ENCODE measurements at regions not wholly inside any gene's neighbourhood (a gene's known extent, or its start where the extent isn't known, plus 50 kb on each side); places are given as distances from the start of the nearest gene placed in this dataset.

GRCh38 chr1:22350171-22350923 lies 101.3 kb upstream of the ZBTB40 start:
- H3K27me3 ChIP-seq (ENCODE audit: control insufficient read depth, insufficient read depth, low read length) = no peaks in the 10 kb centered on the region; the same call in none of the 2 replicates
- DNase-seq = peak; percentile 86
- H3K36me3 ChIP-seq (replicated peaks; ENCODE audit: control insufficient read depth, insufficient read depth, low read length) = no peaks in the 10 kb centered on the region
- peak overlapping the region; percentile 12; the same call in 1 of the 2 replicates for H3K4me3 ChIP-seq (ENCODE audit: insufficient read depth, low read depth, low read length)

- Histone ChIP-seq H3K4me3 (ENCODE audit: insufficient read depth, low read depth, low read length) (no peak overlapping the region), H3K27me3 (ENCODE audit: control insufficient read depth, insufficient read depth, low read length) (no peaks in the 10 kb centered on the region; the same call in none of the 2 replicates)
Measured at GRCh38 chr1:22350924-22351767, 100.5 kb upstream of the ZBTB40 start.

GRCh38 chr1:22351768-22352080 lies 99.9 kb upstream of the ZBTB40 start:
- no peaks in the 10 kb centered on the region for H3K36me3 ChIP-seq (replicated peaks; ENCODE audit: control insufficient read depth, insufficient read depth, low read length)
- no peak for DNase-seq
- no peaks in the 10 kb centered on the region; the same call in none of the 2 replicates for H3K27me3 ChIP-seq (ENCODE audit: control insufficient read depth, insufficient read depth, low read length)
- H3K4me3 ChIP-seq (ENCODE audit: insufficient read depth, low read depth, low read length) = no peak overlapping the region

More at GRCh38 chr1:22350924-22351767, 100.5 kb upstream of the ZBTB40 start:
- DNase-seq = no peak
- no peaks in the 10 kb centered on the region for H3K36me3 ChIP-seq (replicated peaks; ENCODE audit: control insufficient read depth, insufficient read depth, low read length)

GRCh38 chr1:22352355-22352754 lies 99.3 kb upstream of the ZBTB40 start:
- Histone ChIP-seq H3K4me3 (ENCODE audit: insufficient read depth, low read depth, low read length) (no peak overlapping the region), H3K36me3 (replicated peaks; ENCODE audit: control insufficient read depth, insufficient read depth, low read length) (no peaks in the 10 kb centered on the region), H3K27me3 (ENCODE audit: control insufficient read depth, insufficient read depth, low read length) (no peaks in the 10 kb centered on the region; the same call in none of the 2 replicates)
- DNase-seq = no peak

GRCh38 chr1:22352896-22353295 lies 98.8 kb upstream of the ZBTB40 start:
- DNase-seq = no peak
- Histone ChIP-seq H3K36me3 (replicated peaks; ENCODE audit: control insufficient read depth, insufficient read depth, low read length) (no peaks in the 10 kb centered on the region), H3K27me3 (ENCODE audit: control insufficient read depth, insufficient read depth, low read length) (no peaks in the 10 kb centered on the region; the same call in none of the 2 replicates), H3K4me3 (ENCODE audit: insufficient read depth, low read depth, low read length) (no peak overlapping the region)

GRCh38 chr1:22359427-22359826 lies 92.2 kb upstream of the ZBTB40 start:
- Histone ChIP-seq H3K27me3 (ENCODE audit: control insufficient read depth, insufficient read depth, low read length) (no peaks in the 10 kb centered on the region; the same call in 1 of the 2 replicates), H3K36me3 (replicated peaks; ENCODE audit: control insufficient read depth, insufficient read depth, low read length) (no peaks in the 10 kb centered on the region), H3K4me3 (ENCODE audit: insufficient read depth, low read depth, low read length) (no peak overlapping the region)
- no peak for DNase-seq

GRCh38 chr1:22362626-22363402 lies 88.8 kb upstream of the ZBTB40 start:
- H3K27me3 ChIP-seq (ENCODE audit: control insufficient read depth, insufficient read depth, low read length) = no peaks in the 10 kb centered on the region; the same call in 1 of the 2 replicates
- H3K36me3 ChIP-seq (replicated peaks; ENCODE audit: control insufficient read depth, insufficient read depth, low read length) = no peaks in the 10 kb centered on the region
- DNase-seq = no peak
- no peak overlapping the region for H3K4me3 ChIP-seq (ENCODE audit: insufficient read depth, low read depth, low read length)

- no peaks in the 10 kb centered on the region; the same call in 1 of the 2 replicates for H3K27me3 ChIP-seq (ENCODE audit: control insufficient read depth, insufficient read depth, low read length)
- no peak overlapping the region for H3K4me3 ChIP-seq (ENCODE audit: insufficient read depth, low read depth, low read length)
- DNase-seq = no peak
- H3K36me3 ChIP-seq (replicated peaks; ENCODE audit: control insufficient read depth, insufficient read depth, low read length) = no peaks in the 10 kb centered on the region
Measured at GRCh38 chr1:22363403-22364325, 88.0 kb upstream of the ZBTB40 start.

- no peak overlapping the region for H3K4me3 ChIP-seq (ENCODE audit: insufficient read depth, low read depth, low read length)
- DNase-seq = no peak
- no peaks in the 10 kb centered on the region; the same call in 1 of the 2 replicates for H3K27me3 ChIP-seq (ENCODE audit: control insufficient read depth, insufficient read depth, low read length)
- H3K36me3 ChIP-seq (replicated peaks; ENCODE audit: control insufficient read depth, insufficient read depth, low read length) = no peaks in the 10 kb centered on the region
Measured at GRCh38 chr1:22364326-22364650, 87.4 kb upstream of the ZBTB40 start.

- no peak overlapping the region for H3K4me3 ChIP-seq (ENCODE audit: insufficient read depth, low read depth, low read length)
- peak; percentile 71 for DNase-seq
- no peaks in the 10 kb centered on the region; the same call in 1 of the 2 replicates for H3K27me3 ChIP-seq (ENCODE audit: control insufficient read depth, insufficient read depth, low read length)
- H3K36me3 ChIP-seq (replicated peaks; ENCODE audit: control insufficient read depth, insufficient read depth, low read length) = no peaks in the 10 kb centered on the region
Measured at GRCh38 chr1:22364764-22365163, 86.9 kb upstream of the ZBTB40 start.

GRCh38 chr1:22365331-22366295 lies 86.0 kb upstream of the ZBTB40 start:
- no peaks in the 10 kb centered on the region for H3K36me3 ChIP-seq (replicated peaks; ENCODE audit: control insufficient read depth, insufficient read depth, low read length)
- DNase-seq = no peak
- no peaks in the 10 kb centered on the region; the same call in 1 of the 2 replicates for H3K27me3 ChIP-seq (ENCODE audit: control insufficient read depth, insufficient read depth, low read length)
- no peak overlapping the region for H3K4me3 ChIP-seq (ENCODE audit: insufficient read depth, low read depth, low read length)

GRCh38 chr1:22366346-22366745 lies 85.3 kb upstream of the ZBTB40 start:
- H3K27me3 ChIP-seq (ENCODE audit: control insufficient read depth, insufficient read depth, low read length) = no peaks in the 10 kb centered on the region; the same call in 1 of the 2 replicates
- no peaks in the 10 kb centered on the region for H3K36me3 ChIP-seq (replicated peaks; ENCODE audit: control insufficient read depth, insufficient read depth, low read length)
- no peak overlapping the region for H3K4me3 ChIP-seq (ENCODE audit: insufficient read depth, low read depth, low read length)
- no peak for DNase-seq

GRCh38 chr1:22368125-22368524 lies 83.5 kb upstream of the ZBTB40 start:
- DNase-seq = no peak
- Histone ChIP-seq H3K4me3 (ENCODE audit: insufficient read depth, low read depth, low read length) (no peak overlapping the region), H3K27me3 (ENCODE audit: control insufficient read depth, insufficient read depth, low read length) (no peaks in the 10 kb centered on the region; the same call in 1 of the 2 replicates), H3K36me3 (replicated peaks; ENCODE audit: control insufficient read depth, insufficient read depth, low read length) (no peaks in the 10 kb centered on the region)

All from H7 (cell line).